Vagina (tissue), 2 donors: ENCODE measurements at regions not wholly inside any gene's neighbourhood (a gene's known extent, or its start where the extent isn't known, plus 50 kb on each side); places are given as distances from the start of the nearest gene placed in this dataset.

Experiments
- CTCF ChIP-seq, 3 experiments: fragments of 450-650 bp in 2 of 3; fragments of 200-600 bp in 1 of 3; sonication (generic) in 1 of 3; IDR thresholded peaks; one replicate each; pipeline ENCODE4 v1.5.1; 2017 to 2019; ENCODE audit warnings: antibody characterized with exemption in 3 of 3, mild to moderate bottlenecking in 2 of 3, moderate library complexity in 2 of 3
- POLR2AphosphoS5 ChIP-seq, 2 donors: sonication (generic); formaldehyde crosslinking; IDR thresholded peaks; one replicate each; pipeline ENCODE4 v1.9.0; 2017; ENCODE audit warnings: antibody characterized with exemption in 2 of 2, mild to moderate bottlenecking in 2 of 2, low read depth in 1 of 2; ENCODE audit not compliant: insufficient read depth in 1 of 2

GRCh38 chr7:12056977-12057376 is 154.1 kb upstream of the TMEM106B start:
- no peak for TF ChIP-seq CTCF (IDR thresholded peaks at IDR 0.05)
- TF ChIP-seq POLR2AphosphoS5 (IDR thresholded peaks at IDR 0.05; ENCODE audit: insufficient read depth in 1 of 2, low read depth in 1 of 2): no peak
